OCI-LY3 (cell line): ENCODE measurements at regions not wholly inside any gene's neighbourhood (a gene's known extent, or its start where the extent isn't known, plus 50 kb on each side); places are given as distances from the start of the nearest gene placed in this dataset.

Source experiments
- H2AFZ ChIP-seq: fragments of 200-600, 300-600 bp; shearing (Covaris generic); 2 replicates; pipeline ENCODE4 v1.6.0; 2014; ENCODE audit warnings: antibody characterized with exemption, low read depth, low read length
- H3K27ac ChIP-seq: fragments of 200-600, 300-600 bp; sonication (generic); 2 replicates; pipeline ENCODE4 v1.5.1; 2014; ENCODE audit warnings: mild to moderate bottlenecking, low read length, moderate library complexity, mixed read lengths
- H3K27me3 ChIP-seq: fragments of 200-600, 300-600 bp; sonication (generic); 2 replicates; pipeline ENCODE4 v1.6.1; 2014; ENCODE audit warnings: low read depth, low read length, mixed read lengths
- H3K36me3 ChIP-seq: fragments of 200-600, 300-600 bp; sonication (generic); replicated peaks from 2 replicates; pipeline ENCODE3; 2014; ENCODE audit warnings: low read depth, low read length, mixed read lengths
- H3K4me1 ChIP-seq: fragments of 300-600, 200-600 bp; sonication (generic); 2 replicates; pipeline ENCODE4 v1.6.1; 2014; ENCODE audit warnings: low read length, mixed read lengths
- H3K4me2 ChIP-seq: fragments of 200-600, 300-600 bp; sonication (generic); 2 replicates; pipeline ENCODE4 v1.6.1; 2014; ENCODE audit warnings: low read length, mixed read lengths
- H3K4me3 ChIP-seq: fragments of 300-600, 200-600 bp; sonication (generic); 2 replicates; pipeline ENCODE4 v1.5.1; 2014; ENCODE audit warnings: antibody characterized with exemption, mild to moderate bottlenecking, low read length, moderate library complexity
- H3K79me2 ChIP-seq: fragments of 300-600, 200-600 bp; shearing (Covaris generic); 2 replicates; pipeline ENCODE4 v1.6.1; 2014; ENCODE audit warnings: mild to moderate bottlenecking, low read length, mixed read lengths
- H3K9ac ChIP-seq: fragments of 300-600, 200-600 bp; shearing (Covaris generic); 2 replicates; pipeline ENCODE4 v1.6.0; 2014; ENCODE audit warnings: mild to moderate bottlenecking, low read length, moderate library complexity
- H3K9me3 ChIP-seq: fragments of 200-600, 300-600 bp; shearing (Covaris generic); 2 replicates; pipeline ENCODE4 v1.6.1; 2014; ENCODE audit warnings: low read length, mixed read lengths; ENCODE audit not compliant: insufficient read depth
- H4K20me1 ChIP-seq: fragments of 200-600, 300-600 bp; sonication (generic); 2 replicates; pipeline ENCODE4 v1.6.1; 2016; ENCODE audit warnings: low read length, mixed read lengths; ENCODE audit not compliant: insufficient read depth
- EZH2phosphoT487 ChIP-seq: fragments of 200-600 bp; shearing (Covaris generic); IDR thresholded peaks from 2 replicates; pipeline ENCODE4 v1.6.1; 2018; ENCODE audit warnings: antibody characterized with exemption, mixed run types, low read depth
- TF ChIP-seq, protein P1 (sequence below): fragments of 200-600, 300-600 bp; sonication (generic); IDR thresholded peaks from 2 replicates; pipeline ENCODE4 v1.5.1; 2014; ENCODE audit warnings: antibody characterized with exemption, low read length, low read depth

DNA sequence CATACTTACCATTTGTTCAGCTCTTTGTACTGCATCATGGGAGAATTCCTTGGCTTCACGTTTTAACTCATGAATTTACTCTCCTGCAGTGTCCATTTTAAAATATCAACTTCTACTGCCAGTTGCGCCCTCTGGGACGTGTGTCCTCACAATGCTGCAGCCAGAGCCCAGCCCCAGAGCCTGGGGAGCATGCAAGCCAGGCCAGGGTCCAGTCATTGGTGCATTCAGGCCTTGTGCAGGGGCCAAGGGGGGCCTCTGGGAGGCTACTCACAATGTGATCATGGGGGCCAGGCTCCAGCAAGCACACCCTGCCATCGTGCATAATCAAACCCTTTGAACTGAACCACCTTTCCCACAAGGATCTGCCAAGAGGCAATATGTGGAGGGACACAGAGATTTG lies 105.6 kb upstream of the CCDC112 start:
- H3K27ac ChIP-seq: no peak overlapping the region
- no peak overlapping the region for H2AFZ ChIP-seq
- no peaks in the 10 kb centered on the region for H4K20me1 ChIP-seq
- no peaks in the 10 kb centered on the region for H3K27me3 ChIP-seq
- no peak overlapping the region for H3K9ac ChIP-seq
- H3K4me3 ChIP-seq: no peak overlapping the region
- no peaks in the 10 kb centered on the region for H3K79me2 ChIP-seq
- no peak for TF ChIP-seq EZH2phosphoT487
- TF ChIP-seq, protein P1, sequence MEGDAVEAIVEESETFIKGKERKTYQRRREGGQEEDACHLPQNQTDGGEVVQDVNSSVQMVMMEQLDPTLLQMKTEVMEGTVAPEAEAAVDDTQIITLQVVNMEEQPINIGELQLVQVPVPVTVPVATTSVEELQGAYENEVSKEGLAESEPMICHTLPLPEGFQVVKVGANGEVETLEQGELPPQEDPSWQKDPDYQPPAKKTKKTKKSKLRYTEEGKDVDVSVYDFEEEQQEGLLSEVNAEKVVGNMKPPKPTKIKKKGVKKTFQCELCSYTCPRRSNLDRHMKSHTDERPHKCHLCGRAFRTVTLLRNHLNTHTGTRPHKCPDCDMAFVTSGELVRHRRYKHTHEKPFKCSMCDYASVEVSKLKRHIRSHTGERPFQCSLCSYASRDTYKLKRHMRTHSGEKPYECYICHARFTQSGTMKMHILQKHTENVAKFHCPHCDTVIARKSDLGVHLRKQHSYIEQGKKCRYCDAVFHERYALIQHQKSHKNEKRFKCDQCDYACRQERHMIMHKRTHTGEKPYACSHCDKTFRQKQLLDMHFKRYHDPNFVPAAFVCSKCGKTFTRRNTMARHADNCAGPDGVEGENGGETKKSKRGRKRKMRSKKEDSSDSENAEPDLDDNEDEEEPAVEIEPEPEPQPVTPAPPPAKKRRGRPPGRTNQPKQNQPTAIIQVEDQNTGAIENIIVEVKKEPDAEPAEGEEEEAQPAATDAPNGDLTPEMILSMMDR: no peak
- H3K36me3 ChIP-seq: no peaks in the 10 kb centered on the region
- H3K9me3 ChIP-seq: no peaks in the 10 kb centered on the region
- no peaks in the 10 kb centered on the region for H3K4me1 ChIP-seq
- H3K4me2 ChIP-seq: no peak overlapping the region

DNA sequence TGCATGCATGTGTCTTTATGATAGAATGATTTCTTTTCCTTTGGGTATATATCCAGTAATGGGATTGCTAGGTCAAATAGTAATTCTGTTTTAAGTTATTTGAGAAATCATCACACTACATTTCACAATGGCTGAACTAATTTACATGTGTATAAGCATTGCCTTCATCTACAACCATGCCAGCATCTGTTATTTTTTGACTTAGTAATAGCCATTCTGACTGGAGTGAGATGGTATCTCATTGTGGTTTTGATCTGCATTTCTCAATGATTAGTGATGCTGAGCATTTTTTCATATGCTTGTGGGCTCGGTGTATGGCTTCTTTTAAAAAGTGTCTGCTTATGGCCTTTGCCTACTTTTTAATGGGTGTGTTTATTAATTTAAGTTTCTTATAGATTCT lies 102.3 kb upstream of the CCDC112 start:
- H3K4me2 ChIP-seq: no peak overlapping the region
- H2AFZ ChIP-seq: no peak overlapping the region
- no peaks in the 10 kb centered on the region for H3K27me3 ChIP-seq
- H3K9me3 ChIP-seq: no peaks in the 10 kb centered on the region
- no peak overlapping the region for H3K27ac ChIP-seq
- H3K9ac ChIP-seq: no peak overlapping the region
- peaks cover 6% of the 10 kb centered on the region for H3K4me1 ChIP-seq
- TF ChIP-seq, protein P1: no peak
- no peak for TF ChIP-seq EZH2phosphoT487
- H4K20me1 ChIP-seq: no peaks in the 10 kb centered on the region
- H3K79me2 ChIP-seq: no peaks in the 10 kb centered on the region
- peaks cover 4% of the 10 kb centered on the region for H3K36me3 ChIP-seq
- H3K4me3 ChIP-seq: no peak overlapping the region

DNA sequence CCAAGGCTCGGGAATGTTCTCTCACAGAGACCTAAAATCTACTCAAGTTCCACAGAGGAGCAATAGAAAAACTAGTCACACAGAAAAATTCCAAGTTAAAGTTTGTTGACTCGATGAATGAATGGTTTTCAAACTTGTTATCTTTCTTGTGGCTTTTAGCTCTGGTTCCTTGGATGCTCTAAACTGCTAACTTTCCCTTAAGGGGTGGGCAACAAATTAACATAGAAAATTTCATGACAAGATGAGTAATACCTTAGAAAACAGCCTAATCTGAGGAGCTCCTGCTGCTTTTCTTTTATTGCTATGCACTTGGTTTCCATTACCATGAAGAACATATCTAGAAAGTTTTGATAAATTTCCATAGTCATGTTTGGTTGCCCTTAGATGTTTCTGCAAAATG lies 100.2 kb upstream of the CCDC112 start:
- H2AFZ ChIP-seq: no peak overlapping the region
- H3K4me2 ChIP-seq: no peak overlapping the region
- H3K79me2 ChIP-seq: no peaks in the 10 kb centered on the region
- no peak overlapping the region for H3K4me3 ChIP-seq
- peaks cover 10% of the 10 kb centered on the region for H3K4me1 ChIP-seq
- H3K9ac ChIP-seq: no peak overlapping the region
- H3K9me3 ChIP-seq: no peaks in the 10 kb centered on the region
- peaks cover 4% of the 10 kb centered on the region for H3K36me3 ChIP-seq
- H4K20me1 ChIP-seq: no peaks in the 10 kb centered on the region
- TF ChIP-seq, protein P1: no peak
- no peak for TF ChIP-seq EZH2phosphoT487
- no peaks in the 10 kb centered on the region for H3K27me3 ChIP-seq
- no peak overlapping the region for H3K27ac ChIP-seq

DNA sequence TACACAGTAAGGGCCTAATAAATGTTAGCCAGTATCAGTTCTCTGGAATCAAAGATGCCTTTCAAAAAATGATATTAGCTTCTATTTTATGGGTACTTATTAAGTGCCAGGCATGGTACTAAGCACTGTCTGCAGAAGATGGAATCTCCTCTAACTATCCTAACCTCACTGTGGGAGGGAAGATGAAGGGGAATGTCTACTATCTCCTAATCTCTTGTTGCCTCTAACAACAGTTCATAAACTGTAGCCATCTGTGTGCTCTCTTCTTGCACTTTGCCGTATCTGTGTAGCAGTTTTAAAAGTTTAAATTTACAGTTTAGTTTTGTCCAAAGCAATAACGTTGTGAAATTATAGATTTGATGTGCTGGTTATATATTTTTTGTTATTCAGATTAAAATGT lies 99.6 kb upstream of the CCDC112 start:
- Histone ChIP-seq H3K4me3 (no peak overlapping the region), H3K79me2 (no peaks in the 10 kb centered on the region), H2AFZ (no peak overlapping the region), H3K4me2 (no peak overlapping the region), H3K36me3 (peaks cover 4% of the 10 kb centered on the region), H3K27ac (no peak overlapping the region), H4K20me1 (no peaks in the 10 kb centered on the region), H3K27me3 (no peaks in the 10 kb centered on the region), H3K9ac (no peak overlapping the region), H3K9me3 (no peaks in the 10 kb centered on the region), H3K4me1 (peaks cover 14% of the 10 kb centered on the region)
- TF ChIP-seq, protein P1: no peak
- no peak for TF ChIP-seq EZH2phosphoT487
